ENCODE measurements at regions not wholly inside any gene's neighbourhood (a gene's known extent, or its start where the extent isn't known, plus 50 kb on each side); places are given as distances from the start of the nearest gene placed in this dataset.

DNA sequence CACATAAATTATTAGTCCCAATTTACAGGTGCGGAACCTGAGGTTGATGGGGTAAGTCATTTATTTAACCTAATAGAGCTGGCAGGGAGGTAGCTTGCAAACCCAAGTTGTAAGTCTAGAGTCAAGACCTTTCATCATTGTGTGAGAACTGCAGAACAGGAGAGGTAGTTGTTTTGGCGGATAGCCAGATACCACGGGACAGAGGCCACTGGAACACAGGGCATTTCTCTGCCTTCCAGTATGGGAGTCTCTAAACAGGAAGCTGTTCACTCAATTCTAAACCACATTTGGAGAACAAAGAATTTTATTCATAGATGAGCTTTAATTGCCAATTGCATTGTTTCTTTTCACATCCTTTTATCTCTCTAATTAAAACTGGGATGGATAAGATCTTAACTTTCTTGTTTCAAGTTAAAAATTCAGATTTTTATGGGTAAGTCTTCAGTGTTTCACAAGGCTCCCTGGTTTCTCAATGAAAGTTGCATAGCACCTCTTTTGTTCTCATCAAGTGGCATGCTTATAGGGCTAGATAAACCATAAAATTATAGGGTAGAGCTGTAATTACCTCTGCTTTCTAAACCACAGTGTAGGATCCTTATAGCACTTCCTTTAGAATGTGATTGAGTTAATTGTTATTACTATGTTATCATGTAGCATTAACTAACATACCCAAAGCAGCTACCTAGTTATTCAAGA lies 489.0 kb downstream of the GATA3 start:
- no peak for DNase-seq (ENCODE audit: low read depth)

DNA sequence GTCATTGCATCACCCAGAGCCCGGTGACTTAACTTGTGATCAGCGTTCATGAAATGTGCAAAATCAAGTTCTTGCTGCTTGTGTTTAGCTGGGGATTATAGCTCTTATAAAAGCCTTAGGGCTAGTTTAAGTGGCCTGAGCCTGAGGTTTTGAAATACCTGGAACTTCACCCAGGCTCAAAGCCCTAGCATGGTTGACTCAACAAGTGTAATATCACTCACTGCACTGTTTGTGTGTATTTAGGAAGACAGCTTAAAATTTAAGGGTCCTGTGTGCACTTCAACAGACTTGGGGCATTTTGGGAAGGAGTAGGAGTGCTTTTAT lies 489.5 kb downstream of the GATA3 start:
- no peak for DNase-seq (ENCODE audit: low read depth)

GRCh38 chr10:8544500-8544899 lies 490.0 kb downstream of the GATA3 start:
- no peak for DNase-seq (ENCODE audit: low read depth)

- no peak for DNase-seq (ENCODE audit: low read depth)
These were observed 500.1 kb downstream of the GATA3 start for GRCh38 chr10:8554574-8554973.

GRCh38 chr10:8556321-8556720 lies 501.8 kb downstream of the GATA3 start:
- no peak for DNase-seq (ENCODE audit: low read depth)

DNA sequence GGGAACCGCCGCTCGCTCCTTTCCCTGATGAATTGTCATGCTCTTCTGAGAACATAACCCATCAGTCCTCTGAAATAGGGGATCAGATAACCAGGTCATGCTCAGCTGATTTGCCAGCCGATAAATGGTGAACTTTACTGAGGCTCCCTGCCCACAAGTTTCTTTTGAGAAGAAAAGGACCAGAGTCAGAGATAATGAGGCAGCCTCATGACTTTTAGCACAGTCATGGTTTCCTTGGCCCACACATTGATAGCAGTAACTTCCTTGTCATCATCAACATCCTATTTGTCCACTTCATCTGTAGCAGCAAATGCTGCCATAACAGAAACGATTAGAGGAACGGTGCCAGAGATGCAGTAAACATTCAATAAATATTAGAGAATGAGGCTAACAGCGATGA lies 509.0 kb downstream of the GATA3 start:
- DNase-seq (ENCODE audit: low read depth): no peak

GRCh38 chr10:8566737-8567136 lies 512.2 kb downstream of the GATA3 start:
- no peak for DNase-seq (ENCODE audit: low read depth)

DNA sequence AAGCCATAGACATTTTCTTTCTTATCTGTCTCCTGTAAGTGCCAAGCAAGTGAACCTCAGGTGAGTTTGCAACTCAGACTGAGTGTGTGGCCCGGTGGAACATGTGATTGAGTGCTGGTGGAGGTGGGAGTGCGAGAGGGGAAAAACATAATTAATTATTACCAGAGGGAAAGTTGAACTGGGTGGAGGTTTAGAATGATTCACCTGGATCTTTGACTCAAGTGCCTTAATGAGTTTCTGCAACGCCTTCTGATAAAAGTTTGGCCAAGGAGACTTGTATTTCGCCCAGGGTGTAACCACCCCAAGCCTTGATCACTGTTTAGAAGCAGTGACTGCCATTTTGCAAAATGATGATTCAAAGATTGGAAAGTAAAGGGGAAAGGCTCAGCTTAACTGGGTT lies 513.9 kb downstream of the GATA3 start:
- no peak for DNase-seq (ENCODE audit: low read depth)

DNA sequence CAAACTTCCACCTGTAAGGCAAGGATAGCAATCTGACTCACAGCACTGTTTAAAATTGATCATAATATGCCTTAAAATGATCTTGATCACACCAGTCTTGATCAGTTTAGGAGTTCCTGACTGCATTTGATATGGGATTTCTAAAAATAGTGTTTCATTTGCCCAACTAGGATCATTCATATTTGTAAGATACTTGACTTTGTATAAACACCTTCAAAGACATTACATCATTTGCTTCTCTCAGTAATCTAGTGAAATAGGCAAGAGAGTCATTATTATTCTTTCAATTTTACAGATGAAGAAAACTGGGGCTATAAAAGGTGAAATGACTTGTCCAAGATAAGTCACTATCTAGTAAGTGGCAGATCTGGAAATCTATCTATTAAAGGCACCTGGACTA lies 521.1 kb downstream of the GATA3 start:
- no peak for DNase-seq (ENCODE audit: low read depth)

GRCh38 chr10:8576281-8576680 lies 521.8 kb downstream of the GATA3 start:
- no peak for DNase-seq (ENCODE audit: low read depth)

DNA sequence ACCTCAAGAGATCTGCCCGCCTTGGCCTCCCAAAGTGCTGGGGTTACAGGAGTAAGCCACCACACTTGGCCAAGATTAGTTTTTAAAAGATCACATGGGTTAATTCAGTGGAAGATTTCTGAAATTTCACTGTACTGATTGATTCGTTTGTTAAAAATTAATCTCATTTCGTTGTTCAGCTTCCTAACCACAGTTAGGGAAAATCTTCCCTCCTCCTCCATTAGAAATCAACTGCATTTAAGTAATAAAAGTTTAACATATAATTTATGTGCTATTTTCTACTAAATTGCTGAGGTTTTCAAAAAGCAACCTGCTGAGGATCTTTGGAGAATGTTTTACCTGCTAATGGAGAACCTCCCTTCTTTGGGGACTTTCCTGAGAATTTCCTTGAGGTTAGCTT lies 522.4 kb downstream of the GATA3 start:
- no peak for DNase-seq (ENCODE audit: low read depth)

- DNase-seq (ENCODE audit: low read depth): no peak
These were observed 523.2 kb downstream of the GATA3 start for GRCh38 chr10:8577686-8578085.

DNA sequence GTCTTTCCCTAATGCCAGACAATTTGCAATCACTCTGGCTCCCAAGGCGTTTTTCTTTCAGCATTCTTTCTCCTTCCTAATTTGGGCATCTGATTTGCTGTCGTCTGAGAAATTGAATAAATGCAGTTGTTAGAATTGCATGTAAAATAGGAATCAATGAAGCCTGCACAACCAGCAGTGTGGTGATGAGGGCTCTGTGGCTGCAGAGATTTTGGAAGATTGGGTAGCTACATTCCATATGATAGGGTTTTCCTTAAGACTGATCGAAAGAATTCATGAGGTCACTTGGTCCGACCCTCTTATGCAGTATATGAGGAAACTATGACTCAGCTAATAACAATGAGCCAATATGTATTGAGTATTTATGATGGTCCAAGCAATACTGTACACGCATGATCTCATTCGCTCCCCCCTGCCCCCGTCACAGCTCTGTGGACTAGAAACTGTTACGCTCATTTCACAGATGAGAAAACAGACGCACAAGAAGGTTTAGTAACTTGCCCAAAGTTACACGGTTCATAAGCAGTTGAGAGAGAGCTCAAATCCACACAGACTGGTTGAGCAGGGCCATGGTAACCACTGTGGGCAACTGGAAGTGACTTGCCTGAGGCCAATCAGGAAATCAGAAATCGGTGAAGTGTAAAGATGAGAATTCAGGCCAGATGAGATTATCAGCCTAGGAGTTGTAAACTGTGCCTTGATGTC lies 527.2 kb downstream of the GATA3 start:
- no peak for DNase-seq (ENCODE audit: low read depth)

DNA sequence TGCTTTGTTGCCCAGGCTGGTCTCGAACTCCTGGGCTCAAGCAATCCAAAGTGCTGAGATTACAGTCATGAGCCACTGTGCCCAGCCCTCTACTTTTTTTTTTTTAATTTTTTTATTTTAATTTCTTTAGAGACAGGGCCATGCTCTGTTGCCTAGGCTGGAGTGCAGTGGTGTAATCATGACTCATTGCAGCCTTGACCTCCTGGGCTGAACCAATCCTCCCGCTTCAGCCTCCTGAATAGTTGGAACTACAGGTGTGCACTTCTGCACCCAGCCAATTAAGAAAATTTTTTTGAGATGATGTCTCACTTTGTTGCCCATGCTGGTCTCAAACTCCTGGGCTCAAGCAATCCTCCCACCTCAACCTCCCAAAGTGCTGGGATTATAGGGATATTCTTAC lies 528.6 kb downstream of the GATA3 start:
- no peak for DNase-seq (ENCODE audit: low read depth)

DNA sequence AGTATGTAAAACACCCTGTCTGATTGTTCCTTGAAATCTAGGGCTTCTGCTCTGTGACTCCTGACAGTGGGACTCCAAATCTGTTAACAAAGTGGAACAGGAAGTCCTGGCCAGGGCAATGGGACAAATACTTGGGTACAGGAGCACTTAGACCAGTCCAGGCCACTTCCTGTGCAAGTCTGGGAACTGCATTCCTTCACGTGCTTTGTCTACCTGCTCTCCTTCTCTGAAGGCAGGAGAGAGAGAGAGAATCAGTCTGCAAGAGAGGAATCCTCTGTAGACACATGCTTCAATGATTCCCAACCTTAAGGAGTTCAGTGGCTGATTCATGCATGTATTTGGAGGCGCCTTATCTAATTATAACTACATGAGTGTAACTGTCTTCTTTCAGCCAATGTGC lies 530.2 kb downstream of the GATA3 start:
- no peak for DNase-seq (ENCODE audit: low read depth)

DNA sequence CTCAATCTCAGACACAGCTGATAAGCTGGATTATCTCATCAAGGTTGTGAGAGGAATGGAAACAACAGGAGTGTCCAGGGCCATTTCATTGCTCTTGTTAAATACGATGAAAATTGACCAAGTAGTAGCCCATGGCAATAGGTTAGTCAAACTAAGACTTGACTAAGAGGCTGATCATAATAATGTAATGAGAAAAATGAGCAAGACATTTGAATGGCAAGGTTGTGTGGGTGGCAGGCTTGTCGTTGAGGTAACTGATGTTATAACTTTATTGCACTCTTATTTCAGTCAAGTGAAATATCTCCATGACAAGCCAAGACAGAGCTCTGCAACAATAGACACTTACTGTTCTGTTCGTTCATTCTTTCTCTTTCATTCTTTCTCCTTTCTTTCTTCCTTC lies 532.0 kb downstream of the GATA3 start:
- no peak for DNase-seq (ENCODE audit: low read depth)

DNA sequence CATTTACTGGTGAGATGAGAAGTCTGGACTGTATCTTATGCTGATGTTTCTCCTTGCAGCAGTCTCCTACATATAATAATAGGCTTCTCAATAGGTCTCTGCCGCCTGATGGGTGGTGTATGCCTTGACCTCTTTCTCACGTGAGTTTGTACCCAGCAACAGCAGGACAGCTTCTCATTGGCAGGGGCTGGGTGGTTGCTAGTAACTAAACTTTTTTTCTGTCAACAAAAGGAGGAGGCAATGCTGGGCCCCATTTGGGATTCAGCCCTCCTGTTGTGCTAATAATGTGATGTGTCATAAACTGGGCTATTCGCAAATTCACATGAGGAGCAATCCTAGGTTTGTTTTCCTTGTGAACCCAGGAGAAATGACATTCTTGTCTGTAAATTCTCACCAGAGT lies 533.6 kb downstream of the GATA3 start:
- no peak for DNase-seq (ENCODE audit: low read depth)

DNA sequence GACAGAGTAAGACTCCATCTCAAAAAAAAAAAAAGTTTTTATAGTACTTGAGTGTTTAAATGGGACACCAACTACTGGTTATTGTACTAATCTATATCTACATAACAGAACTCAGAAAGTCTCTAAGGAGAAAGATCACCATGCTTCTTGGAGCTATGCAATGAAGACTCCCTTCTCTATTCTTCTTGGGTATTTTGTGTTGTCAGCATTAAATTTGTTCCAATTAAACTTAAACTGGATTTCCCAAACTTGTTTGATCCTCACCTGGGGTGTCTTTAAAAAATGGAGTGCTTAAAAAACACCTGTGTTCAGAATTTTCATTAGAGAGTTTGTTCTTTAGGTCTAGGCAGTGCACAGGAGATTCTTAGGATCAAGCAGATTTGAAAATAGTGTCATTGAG lies 536.0 kb downstream of the GATA3 start:
- DNase-seq (ENCODE audit: low read depth): no peak

DNA sequence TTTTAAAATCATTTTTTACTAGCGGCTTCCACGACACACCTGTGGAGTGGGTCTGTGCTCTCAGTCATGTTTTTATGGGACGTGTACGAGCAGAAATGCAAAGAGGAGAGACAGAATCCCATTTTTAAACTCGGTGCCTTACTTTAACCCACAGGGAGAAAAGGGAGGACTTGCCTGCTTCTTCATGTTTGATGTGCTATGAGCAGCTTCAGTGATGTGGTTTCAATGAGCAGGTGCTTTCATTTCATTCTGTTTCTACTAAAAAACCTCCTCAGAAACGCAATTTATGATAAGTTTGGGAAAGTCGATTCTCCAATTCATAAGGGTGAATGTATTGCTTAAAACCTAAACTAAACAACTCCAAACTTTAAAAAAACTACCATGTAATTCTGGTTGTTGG lies 537.2 kb downstream of the GATA3 start:
- DNase-seq (ENCODE audit: low read depth): no peak

- DNase-seq (ENCODE audit: low read depth): no peak
These were observed 539.7 kb downstream of the GATA3 start for GRCh38 chr10:8594176-8594575.

- DNase-seq (ENCODE audit: low read depth): no peak
These were observed 540.2 kb downstream of the GATA3 start for GRCh38 chr10:8594711-8595110.

DNA sequence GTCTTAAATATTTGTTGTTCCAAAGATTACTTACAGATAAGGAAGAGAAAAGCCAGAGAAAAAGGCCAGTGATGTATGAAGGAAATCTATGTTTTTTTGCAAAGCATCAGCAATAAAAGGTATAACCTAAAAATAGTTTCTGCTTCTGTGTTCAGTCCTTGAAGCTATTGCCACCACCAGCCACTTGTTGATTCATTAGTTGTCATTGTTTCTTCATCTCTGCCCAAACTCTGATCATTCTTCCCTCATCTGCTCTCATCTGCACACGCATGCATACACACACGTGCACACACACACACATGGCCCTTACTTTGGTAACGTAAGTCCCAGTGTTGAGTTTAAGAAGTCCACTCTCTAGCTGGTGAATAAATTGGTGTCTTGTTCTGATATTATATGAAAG lies 540.7 kb downstream of the GATA3 start:
- no peak for DNase-seq (ENCODE audit: low read depth)

DNA sequence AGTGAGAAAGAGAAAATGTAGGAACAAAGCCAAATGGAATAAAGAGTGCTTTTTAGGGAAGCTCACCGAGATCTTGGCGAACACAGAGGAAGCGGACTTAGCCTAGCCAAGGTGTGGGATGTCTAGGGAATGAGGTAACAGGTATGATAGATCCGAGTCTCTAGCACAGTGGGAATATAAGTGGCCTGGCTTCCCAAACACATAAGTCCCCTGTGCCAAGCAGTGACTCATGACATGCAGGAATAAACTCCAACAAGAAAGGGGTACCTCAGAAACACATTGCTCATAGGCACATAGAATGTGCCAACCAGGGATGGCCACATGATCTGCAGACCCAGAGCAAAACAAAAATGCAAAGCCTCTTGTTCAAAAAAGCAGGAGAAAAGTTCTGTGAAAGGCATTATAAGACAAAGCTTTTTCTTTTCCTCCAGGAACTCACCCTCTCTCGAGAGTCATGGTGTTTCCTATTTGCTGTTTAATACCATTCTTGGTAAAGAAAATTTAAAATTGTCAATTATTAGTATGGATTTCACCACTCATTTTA lies 542.5 kb downstream of the GATA3 start:
- no peak for DNase-seq (ENCODE audit: low read depth)

GRCh38 chr10:8600192-8600591 lies 545.7 kb downstream of the GATA3 start:
- no peak for DNase-seq (ENCODE audit: low read depth)
